ENCODE measurements at regions not wholly inside any gene's neighbourhood (a gene's known extent, or its start where the extent isn't known, plus 50 kb on each side); places are given as distances from the start of the nearest gene placed in this dataset.

DNA sequence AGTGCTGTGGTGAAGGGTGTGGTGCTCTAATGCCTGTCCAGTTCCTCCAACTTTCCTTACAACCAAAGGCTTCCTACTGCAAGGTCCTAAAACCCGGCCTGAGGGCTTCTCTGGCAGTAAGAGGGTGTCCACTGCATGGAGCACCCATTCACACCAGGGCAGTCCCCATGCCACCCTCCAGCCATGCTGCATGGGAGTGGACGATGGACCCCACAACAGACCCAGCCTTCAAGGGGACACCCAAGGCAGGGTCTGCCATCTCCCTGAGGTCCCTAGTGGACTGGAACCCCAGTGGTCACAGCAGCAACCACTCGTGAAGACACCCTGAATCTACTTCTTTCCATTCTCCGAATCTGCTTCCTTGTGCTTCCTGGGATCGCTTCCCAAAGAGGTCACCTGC lies 117.6 kb upstream of the SOX1 start:
- DNase-seq (ENCODE audit: low read depth in 1 of 2, low spot score in 1 of 2): no peak
- in situ Hi-C loops (cut with HindIII; ENCODE audit: low pct_unique_long_range_greater_than_20kb, low sequenced_read_pairs): no loop called here
- TF ChIP-seq JUND (IDR thresholded peaks at IDR 0.05; ENCODE audit: low read depth): no peak

DNA sequence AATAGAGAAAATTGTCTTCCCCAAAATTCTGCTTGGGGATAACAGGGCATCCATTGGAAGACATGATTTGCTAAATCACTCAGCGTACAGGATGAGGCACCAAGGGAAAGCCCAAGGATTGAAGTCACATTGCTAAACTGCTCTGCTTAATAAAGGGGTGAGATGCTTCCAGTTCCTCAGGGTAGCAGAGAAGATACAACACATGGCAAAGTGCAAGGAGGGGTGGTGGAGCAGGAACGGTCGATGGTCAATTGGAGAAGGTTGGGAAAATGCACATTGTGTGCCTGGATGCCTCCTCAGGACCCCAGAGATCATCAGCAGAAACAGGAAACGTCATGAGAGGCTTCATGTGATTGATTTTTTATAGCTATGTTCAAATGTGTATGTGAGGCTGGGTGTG lies 116.3 kb upstream of the SOX1 start:
- no peak for DNase-seq (ENCODE audit: low read depth in 1 of 2, low spot score in 1 of 2)
- TF ChIP-seq JUND (IDR thresholded peaks at IDR 0.05; ENCODE audit: low read depth): no peak
- in situ Hi-C loops (cut with HindIII; ENCODE audit: low pct_unique_long_range_greater_than_20kb, low sequenced_read_pairs): no loop called here

DNA sequence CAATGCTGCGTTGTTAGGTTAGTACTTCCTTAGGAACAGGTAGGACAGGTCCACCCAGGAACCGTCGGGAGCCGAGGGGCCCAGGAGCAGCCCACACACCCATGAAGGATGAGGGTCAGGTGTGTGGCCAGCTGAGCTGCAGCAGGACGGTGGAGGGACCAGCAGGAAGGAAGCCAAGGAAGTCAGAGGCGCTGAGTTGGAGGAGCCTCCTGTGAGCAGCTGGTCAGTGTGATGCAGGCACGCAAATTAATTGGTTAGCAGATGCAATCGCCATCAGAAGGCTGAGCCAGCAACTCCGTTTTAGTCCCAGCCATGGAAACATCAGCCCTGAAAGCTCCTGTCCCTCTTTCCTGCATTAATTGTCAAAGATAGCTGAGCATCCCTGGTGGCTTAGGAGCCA lies 114.9 kb upstream of the SOX1 start:
- in situ Hi-C loops (cut with HindIII; ENCODE audit: low pct_unique_long_range_greater_than_20kb, low sequenced_read_pairs): no loop called here
- DNase-seq (ENCODE audit: low read depth in 1 of 2, low spot score in 1 of 2): no peak
- TF ChIP-seq JUND (IDR thresholded peaks at IDR 0.05; ENCODE audit: low read depth): no peak

DNA sequence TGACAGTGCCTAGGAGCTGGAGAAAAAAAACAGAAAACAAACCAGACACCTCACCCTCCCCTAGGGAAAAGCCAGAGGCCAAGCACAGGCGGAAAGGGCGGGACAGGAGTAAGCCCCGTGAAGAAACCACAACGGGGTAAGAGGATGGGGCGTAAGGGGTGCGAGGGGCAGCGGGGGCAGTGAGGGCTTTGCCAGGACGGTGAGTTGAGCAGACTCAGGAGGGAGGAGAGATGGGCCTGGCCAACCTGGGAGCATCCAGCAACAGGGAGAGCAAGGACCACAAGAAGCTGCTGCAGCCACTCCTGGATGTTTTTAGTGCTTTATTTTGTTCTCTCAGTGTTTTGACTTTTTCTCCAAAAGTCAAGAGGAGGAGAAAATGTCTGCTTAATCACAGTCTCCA lies 114.1 kb upstream of the SOX1 start:
- TF ChIP-seq JUND (IDR thresholded peaks at IDR 0.05; ENCODE audit: low read depth): no peak
- in situ Hi-C loops (cut with HindIII; ENCODE audit: low pct_unique_long_range_greater_than_20kb, low sequenced_read_pairs): no loop called here
- no peak for DNase-seq (ENCODE audit: low read depth in 1 of 2, low spot score in 1 of 2)

DNA sequence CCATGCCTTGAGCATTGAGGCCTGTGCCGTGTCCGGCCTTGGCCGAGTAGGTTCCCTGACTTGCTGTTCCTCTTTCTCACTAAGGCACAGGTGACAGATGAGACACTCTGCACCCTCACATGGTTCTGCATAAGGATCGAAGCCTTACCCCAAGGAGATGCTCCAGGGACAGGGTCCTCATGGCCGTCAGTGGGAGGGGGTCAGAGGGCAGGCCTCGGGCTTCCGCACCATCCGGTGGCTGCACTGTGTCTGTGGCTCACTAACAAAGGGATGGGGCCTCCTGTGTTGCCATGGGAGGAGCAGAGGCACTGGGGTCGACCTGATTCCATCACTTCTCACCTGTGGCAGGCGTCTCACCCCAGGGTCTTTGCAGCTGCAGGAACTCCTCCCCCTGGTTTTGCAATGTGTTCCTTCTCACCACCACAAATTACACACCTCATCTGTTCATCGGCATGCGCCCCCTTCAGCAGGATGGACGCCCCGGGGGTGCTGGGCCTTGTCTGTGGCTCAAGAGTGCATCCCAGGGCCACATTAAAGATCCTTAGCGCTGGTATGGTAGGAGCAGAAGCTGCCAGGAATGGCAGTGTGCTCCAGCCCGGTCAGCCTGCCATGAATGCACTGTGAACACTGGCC lies 113.3 kb upstream of the SOX1 start:
- no peak for TF ChIP-seq JUND (IDR thresholded peaks at IDR 0.05; ENCODE audit: low read depth)
- in situ Hi-C loops (cut with HindIII; ENCODE audit: low pct_unique_long_range_greater_than_20kb, low sequenced_read_pairs): no loop called here
- no peak for DNase-seq (ENCODE audit: low read depth in 1 of 2, low spot score in 1 of 2)

DNA sequence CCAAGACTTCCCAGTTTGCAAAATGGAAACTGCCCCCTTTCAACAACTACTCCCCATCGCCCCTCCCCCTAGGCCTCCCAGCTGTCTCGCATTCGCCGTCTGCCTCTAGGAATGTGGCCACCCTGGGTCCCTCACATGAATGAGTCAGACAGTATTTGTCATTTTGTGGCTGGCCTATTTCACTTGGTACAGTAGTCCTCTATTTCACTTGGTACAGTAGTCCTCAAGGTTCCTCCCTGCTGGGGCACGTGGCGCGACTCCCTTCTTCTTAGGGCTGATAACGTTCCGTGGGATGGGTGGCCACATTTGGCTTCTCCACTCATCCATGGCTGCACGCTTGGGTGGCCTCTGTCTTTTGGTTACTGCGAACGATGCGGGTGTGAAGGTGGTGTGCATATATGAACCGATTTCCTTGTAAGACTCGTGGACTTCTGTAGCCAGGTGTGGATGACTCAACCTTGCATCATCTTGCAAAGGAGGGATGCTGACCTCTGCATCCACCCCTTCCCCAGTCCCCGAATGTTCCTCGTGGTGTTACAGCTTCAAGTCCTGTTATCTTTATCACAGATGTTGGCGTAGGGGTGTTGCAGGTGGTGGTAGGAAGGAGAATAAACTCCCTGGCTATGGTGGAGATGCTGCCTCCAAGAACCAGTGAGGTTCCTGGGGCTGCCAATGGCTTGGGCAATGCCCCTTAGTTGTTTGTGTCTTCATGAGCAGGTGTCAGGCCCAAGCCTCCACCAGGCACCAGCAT lies 112.1 kb upstream of the SOX1 start:
- DNase-seq (ENCODE audit: low read depth in 1 of 2, low spot score in 1 of 2): no peak
- in situ Hi-C loops (cut with HindIII; ENCODE audit: low pct_unique_long_range_greater_than_20kb, low sequenced_read_pairs): no loop called here
- TF ChIP-seq JUND (IDR thresholded peaks at IDR 0.05; ENCODE audit: low read depth): no peak

DNA sequence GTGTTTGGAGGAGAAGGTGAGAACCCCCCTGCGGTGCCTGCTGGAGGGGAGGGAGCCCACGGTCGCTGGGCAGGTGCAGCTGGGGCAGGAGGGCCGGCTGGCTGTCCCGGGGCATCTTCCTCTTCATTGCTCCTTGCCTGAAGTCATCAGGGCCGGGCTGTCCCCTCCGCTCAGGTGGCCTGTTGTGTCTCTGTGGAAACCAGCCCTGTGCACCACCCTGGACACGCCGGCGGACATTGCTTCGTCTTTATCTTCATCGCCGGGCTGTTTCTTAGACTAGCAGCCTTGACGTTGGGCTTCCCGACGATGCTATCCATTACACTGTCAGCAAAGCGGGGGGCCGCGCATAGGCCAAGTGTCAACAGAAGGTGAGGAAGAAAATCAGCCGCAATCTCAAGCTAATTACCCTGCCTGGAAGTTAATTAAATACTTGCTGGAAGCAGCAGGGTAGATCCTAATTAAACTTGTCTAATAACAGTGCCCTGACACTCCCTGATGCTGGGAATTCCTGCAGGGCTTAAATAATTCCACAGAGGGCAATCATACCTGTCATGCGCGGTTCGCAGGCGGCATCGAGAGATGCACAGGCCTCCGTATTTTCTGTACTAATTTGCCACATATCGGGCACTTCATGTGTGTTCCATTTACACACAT lies 111.4 kb upstream of the SOX1 start:
- TF ChIP-seq JUND (IDR thresholded peaks at IDR 0.05; ENCODE audit: low read depth): no peak
- in situ Hi-C loops (cut with HindIII; ENCODE audit: low pct_unique_long_range_greater_than_20kb, low sequenced_read_pairs): no loop called here
- no peak for DNase-seq (ENCODE audit: low read depth in 1 of 2, low spot score in 1 of 2)

DNA sequence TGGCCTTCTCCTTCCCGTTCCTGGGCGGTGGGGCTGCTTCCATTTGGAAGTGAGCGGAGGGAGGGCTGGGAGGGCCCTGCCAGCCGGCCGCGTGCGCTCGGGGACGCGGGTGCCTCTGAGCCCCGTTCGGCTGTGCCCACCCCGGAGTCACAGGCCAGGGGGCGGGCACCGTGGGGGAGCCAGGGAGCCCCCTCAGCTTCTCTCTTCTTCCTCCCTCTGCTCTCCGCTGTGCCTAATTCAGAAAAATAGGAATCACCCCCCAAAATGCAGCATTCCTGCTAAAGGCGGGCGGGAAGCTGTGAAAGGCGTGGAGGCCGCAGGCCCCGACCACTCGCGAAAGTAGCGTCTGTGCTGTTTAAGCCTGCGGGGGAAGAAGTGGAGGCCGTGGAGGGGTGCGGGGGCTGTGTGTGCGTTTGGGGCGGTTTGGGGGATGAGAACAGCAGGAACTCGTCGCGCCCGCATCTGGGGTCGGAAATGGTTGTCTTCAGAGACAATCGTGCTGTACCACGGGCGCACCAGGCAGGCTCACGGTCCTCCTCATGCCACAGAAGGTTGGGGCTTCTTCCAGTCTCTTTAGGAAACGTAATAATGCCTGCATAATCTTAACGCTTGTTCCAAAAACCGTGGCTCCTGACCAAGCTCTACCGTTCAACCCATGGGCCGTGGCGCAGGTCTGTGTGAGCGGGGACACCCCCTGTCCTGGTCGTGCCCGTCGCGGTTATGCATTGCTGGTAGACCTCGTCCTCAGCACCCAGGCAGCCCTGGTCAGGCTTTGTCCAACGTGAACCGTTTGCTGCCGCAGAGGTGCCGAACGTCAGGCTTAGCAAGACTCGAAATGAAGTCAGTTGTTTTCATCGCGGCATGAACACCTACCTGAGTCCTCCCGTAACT lies 110.4 kb upstream of the SOX1 start:
- TF ChIP-seq JUND (IDR thresholded peaks at IDR 0.05; ENCODE audit: low read depth): no peak
- no peak for DNase-seq (ENCODE audit: low read depth in 1 of 2, low spot score in 1 of 2)
- in situ Hi-C loops (cut with HindIII; ENCODE audit: low pct_unique_long_range_greater_than_20kb, low sequenced_read_pairs): no loop called here

DNA sequence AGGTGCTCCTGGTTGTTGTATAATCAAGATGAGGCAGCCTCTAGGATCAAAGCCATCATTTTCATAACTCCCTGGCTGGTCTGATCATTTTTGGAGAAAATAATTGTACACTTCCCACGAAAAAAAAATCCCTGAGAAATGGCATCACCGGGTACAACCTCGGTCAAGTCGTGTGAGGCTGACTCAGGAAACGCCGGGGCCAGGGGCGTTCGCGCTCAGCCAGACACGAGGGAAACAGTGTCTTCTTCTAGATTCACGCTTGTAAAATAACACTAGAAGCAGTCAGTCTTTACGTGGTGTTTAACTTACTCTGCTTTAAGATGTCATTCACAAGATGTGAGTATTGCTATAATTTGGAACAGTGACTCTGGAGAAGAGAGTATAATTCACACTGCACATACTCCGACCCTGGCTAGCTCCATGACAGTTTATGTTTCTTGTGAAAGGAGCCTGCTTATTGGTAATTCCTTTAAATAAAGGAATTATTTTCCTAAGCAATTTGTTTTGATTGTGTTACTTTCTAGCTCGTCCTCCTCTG lies 109.0 kb upstream of the SOX1 start:
- in situ Hi-C loops (cut with HindIII; ENCODE audit: low pct_unique_long_range_greater_than_20kb, low sequenced_read_pairs): no loop called here
- no peak for TF ChIP-seq JUND (IDR thresholded peaks at IDR 0.05; ENCODE audit: low read depth)
- no peak for DNase-seq (ENCODE audit: low read depth in 1 of 2, low spot score in 1 of 2)

DNA sequence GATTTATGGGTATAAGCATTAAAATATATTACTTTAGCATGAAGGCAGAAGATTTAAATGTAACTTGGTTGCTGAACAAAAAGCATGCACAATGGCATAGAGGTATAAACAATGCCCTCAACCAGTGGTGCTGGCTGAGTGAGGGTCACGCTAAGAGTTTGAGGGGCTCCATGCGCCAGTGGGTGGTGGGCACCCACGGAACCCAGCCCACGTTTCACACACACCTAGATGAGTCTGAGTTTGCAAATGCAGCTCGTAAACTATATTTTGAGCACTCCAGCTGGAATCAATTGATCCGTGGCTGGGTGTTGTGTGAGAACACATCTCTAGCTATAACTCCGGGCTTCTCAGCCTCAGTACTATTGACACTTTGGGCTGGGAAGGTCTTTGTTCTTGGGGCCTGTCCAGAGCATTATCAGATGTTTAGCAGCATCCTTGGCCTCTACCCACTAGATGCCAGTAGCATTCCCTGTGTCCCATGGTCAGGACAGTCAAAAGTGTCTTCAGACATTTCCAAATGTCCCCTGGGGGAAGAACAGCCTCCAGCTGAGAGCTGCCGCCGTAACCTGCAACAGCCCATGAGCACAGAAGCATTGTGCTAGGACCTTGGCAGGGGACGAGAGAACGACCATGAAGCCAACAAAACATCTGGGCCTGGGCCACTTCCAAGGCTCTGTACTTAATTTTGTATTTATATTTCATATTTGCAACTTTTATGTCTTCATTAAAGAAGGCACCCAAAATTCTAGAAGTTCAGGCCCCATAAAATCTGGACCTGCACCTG lies 108.1 kb upstream of the SOX1 start:
- TF ChIP-seq JUND (IDR thresholded peaks at IDR 0.05; ENCODE audit: low read depth): no peak
- in situ Hi-C loops (cut with HindIII; ENCODE audit: low pct_unique_long_range_greater_than_20kb, low sequenced_read_pairs): no loop called here

DNA sequence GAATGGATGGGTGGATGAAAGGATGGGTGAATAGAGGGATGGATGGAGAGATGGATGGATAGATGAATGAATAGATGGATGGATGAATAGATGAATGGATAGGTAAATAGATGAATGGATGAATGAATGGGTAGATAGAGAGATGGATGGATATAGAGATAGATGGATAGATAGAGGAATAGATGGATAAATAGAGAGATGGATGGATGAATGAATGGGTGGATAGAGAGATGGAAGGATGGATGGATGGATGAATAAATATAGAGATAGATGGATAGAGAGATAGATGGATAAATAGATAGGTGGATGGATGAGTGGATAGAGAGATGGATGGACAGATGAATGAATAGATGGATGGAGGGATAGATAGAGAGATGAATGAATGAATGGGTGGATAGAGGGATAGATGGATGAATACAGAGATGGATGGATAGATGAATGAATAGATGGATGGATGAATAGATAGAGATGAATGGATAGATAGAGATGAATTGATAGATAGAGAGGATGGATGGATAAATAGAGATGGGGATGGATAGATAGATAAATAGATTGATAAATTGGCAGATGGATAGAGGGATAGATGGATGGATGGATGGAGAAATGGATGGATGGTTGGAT lies 106.7 kb upstream of the SOX1 start:
- DNase-seq (ENCODE audit: low read depth in 1 of 2, low spot score in 1 of 2): no peak
- no peak for TF ChIP-seq JUND (IDR thresholded peaks at IDR 0.05; ENCODE audit: low read depth)
- in situ Hi-C loops (cut with HindIII; ENCODE audit: low pct_unique_long_range_greater_than_20kb, low sequenced_read_pairs): no loop called here

More for the DNA sequence above, 108.1 kb upstream of the SOX1 start:
- DNase-seq (ENCODE audit: low read depth in 1 of 2, low spot score in 1 of 2): no peak

Measured in T47D (cell line).